ENCODE measurements at regions not wholly inside any gene's neighbourhood (a gene's known extent, or its start where the extent isn't known, plus 50 kb on each side); places are given as distances from the start of the nearest gene placed in this dataset.

DNA sequence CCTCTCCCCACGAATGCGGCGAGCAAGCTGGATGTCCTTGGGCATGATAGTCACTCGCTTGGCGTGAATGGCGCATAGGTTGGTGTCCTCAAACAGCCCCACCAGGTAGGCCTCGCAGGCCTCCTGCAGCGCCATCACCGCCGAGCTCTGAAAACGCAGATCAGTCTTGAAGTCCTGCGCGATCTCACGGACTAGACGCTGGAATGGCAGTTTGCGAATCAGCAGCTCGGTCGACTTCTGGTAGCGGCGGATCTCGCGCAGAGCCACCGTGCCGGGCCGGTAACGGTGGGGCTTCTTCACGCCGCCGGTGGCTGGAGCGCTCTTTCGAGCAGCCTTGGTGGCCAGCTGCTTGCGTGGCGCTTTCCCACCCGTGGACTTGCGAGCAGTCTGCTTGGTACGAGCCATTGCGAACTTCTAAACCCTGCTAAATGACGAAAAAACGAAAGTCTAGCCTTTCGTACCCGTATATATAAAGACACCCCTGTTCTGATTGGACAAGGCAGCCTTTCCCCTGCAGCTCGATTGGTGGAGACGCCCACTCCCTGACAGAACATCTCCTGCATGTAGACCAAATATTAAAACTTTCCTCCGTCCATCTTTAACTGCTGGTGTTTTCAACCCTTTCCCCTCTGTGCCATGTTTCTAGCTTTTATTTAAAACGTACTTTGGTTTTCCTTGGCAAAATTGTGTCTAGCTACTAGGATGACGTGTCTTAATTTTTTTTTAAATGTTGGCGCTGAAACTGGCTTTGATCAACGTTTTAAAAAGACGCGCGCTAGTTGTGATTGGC is 109.8 kb downstream of the HFE start:
- CTCF ChIA-PET = interaction anchor here (1.1 to 2.6 kb wide), 5 partner anchors 8 to 39 kb away, joined by 4 to 12 read pairs (median 4); a partner anchor contains a TSS
- peak; percentile 53 for ATAC-seq (ENCODE audit: low read depth)
- POLR2A ChIA-PET = interaction anchor here (0.9 to 20.1 kb wide), 42 partner anchors 8 to 1697 kb away, joined by 3 to 1229 read pairs (median 38); partner anchors contain the start of gene HMGN4
- Mint-ChIP-seq H3K27ac (peak overlapping the region; percentile 96), H3K27me3 (no peaks in the 10 kb centered on the region), H3K4me1 (peaks cover 52% of the 10 kb centered on the region), H3K4me3 (peak overlapping the region; percentile 93), H3K9me3 (no peaks in the 10 kb centered on the region), H3K36me3 (ENCODE audit: low read depth) (peaks cover 35% of the 10 kb centered on the region)
- TF ChIP-seq, protein P1, sequence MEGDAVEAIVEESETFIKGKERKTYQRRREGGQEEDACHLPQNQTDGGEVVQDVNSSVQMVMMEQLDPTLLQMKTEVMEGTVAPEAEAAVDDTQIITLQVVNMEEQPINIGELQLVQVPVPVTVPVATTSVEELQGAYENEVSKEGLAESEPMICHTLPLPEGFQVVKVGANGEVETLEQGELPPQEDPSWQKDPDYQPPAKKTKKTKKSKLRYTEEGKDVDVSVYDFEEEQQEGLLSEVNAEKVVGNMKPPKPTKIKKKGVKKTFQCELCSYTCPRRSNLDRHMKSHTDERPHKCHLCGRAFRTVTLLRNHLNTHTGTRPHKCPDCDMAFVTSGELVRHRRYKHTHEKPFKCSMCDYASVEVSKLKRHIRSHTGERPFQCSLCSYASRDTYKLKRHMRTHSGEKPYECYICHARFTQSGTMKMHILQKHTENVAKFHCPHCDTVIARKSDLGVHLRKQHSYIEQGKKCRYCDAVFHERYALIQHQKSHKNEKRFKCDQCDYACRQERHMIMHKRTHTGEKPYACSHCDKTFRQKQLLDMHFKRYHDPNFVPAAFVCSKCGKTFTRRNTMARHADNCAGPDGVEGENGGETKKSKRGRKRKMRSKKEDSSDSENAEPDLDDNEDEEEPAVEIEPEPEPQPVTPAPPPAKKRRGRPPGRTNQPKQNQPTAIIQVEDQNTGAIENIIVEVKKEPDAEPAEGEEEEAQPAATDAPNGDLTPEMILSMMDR (IDR thresholded peaks at IDR 0.05) = no peak
- DNase-seq = peak; percentile 63
- intact Hi-C loops (cut with micrococcal nuclease) = loop anchor here (1.0 to 10.0 kb wide), 7 partner anchors 7 to 1938 kb away; partner anchors contain the start of gene ZNF165

DNA sequence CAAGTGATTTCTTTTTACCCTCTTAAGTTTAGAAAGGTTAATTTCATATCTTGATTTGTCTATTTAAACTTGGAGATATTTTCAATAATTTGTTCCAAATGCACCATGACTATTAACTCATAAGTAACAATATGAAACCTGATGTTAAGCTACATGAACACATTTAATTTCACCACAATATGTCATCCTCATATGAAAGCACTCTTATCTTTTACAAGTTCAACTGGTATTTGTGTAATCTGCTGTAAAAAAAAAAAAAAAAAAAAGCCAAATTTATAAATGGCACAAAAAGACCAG is 110.4 kb downstream of the HFE start:
- CTCF ChIA-PET = interaction anchor here (1.1 to 2.6 kb wide), 5 partner anchors 9 to 40 kb away, joined by 4 to 12 read pairs (median 4); a partner anchor contains a TSS
- DNase-seq (no peak), ATAC-seq (ENCODE audit: low read depth) (no peak)
- POLR2A ChIA-PET = interaction anchor here (1.0 to 20.1 kb wide), 43 partner anchors 11 to 1696 kb away, joined by 3 to 1229 read pairs (median 37); partner anchors contain the start of gene HMGN4
- H3K4me1 Mint-ChIP-seq = peaks cover 52% of the 10 kb centered on the region
- TF ChIP-seq, protein P1 (IDR thresholded peaks at IDR 0.05) = no peak
- H3K4me3 Mint-ChIP-seq = peak overlapping the region; percentile 93
- no peaks in the 10 kb centered on the region for H3K27me3 Mint-ChIP-seq
- no peaks in the 10 kb centered on the region for H3K9me3 Mint-ChIP-seq
- peak overlapping the region; percentile 96 for H3K27ac Mint-ChIP-seq
- peaks cover 35% of the 10 kb centered on the region for H3K36me3 Mint-ChIP-seq (ENCODE audit: low read depth)
- intact Hi-C loops (cut with micrococcal nuclease) = loop anchor here (1.0 to 10.0 kb wide), 6 partner anchors 8 to 1937 kb away; partner anchors contain the start of gene ZNF165

- Mint-ChIP-seq H3K36me3 (ENCODE audit: low read depth) (peaks cover 35% of the 10 kb centered on the region), H3K4me3 (peak overlapping the region; percentile 93), H3K27me3 (no peaks in the 10 kb centered on the region), H3K4me1 (peaks cover 51% of the 10 kb centered on the region), H3K9me3 (no peaks in the 10 kb centered on the region), H3K27ac (peak overlapping the region; percentile 96)
- ATAC-seq (ENCODE audit: low read depth) (no peak), DNase-seq (no peak)
- POLR2A ChIA-PET = interaction anchor here (0.5 to 20.1 kb wide), 58 partner anchors 11 to 1696 kb away, joined by 3 to 1229 read pairs (median 10); partner anchors contain the start of gene HMGN4
- intact Hi-C loops (cut with micrococcal nuclease) = loop anchor here (1.0 to 10.0 kb wide), 8 partner anchors 9 to 1937 kb away; partner anchors contain the start of gene ZNF165
- CTCF ChIA-PET = interaction anchor here (1.1 to 2.6 kb wide), 8 partner anchors 10 to 74 kb away, joined by 3 to 12 read pairs (median 5); a partner anchor contains a TSS
- TF ChIP-seq, protein P1 (IDR thresholded peaks at IDR 0.05) = no peak
These were observed 110.9 kb downstream of the HFE start for GRCh38 chr6:26197933-26198721.

DNA sequence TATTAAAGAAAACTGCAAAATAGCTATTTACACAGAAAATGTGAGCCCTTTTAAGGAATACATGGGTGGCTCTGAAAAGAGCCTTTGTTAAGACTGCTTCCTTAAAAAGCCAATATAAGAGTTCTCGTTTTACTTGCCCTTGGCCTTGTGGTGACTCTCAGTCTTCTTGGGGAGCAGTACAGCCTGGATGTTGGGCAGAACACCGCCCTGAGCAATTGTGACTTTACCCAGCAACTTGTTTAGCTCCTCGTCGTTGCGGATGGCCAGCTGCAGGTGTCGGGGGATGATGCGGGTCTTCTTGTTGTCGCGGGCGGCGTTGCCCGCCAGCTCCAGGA is 111.5 kb downstream of the HFE start:
- ATAC-seq (ENCODE audit: low read depth) (peak; percentile 5), DNase-seq (no peak)
- Mint-ChIP-seq H3K36me3 (ENCODE audit: low read depth) (peaks cover 35% of the 10 kb centered on the region), H3K9me3 (no peaks in the 10 kb centered on the region), H3K4me3 (peak overlapping the region; percentile 93), H3K27ac (peak overlapping the region; percentile 96), H3K4me1 (peaks cover 51% of the 10 kb centered on the region), H3K27me3 (no peaks in the 10 kb centered on the region)
- ChIA-PET CTCF (interaction anchor here (1.2 to 2.6 kb wide), 7 partner anchors 10 to 397 kb away, joined by 3 to 12 read pairs (median 5); a partner anchor contains a TSS), POLR2A (interaction anchor here (0.6 to 20.1 kb wide), 55 partner anchors 10 to 1695 kb away, joined by 3 to 1229 read pairs (median 12); partner anchors contain the start of gene HMGN4)
- TF ChIP-seq, protein P1 (IDR thresholded peaks at IDR 0.05) = no peak
- intact Hi-C loops (cut with micrococcal nuclease) = loop anchor here (1.0 to 10.0 kb wide), 13 partner anchors 15 to 1936 kb away; partner anchors contain the start of gene ZNF165
